ENCODE measurements at regions not wholly inside any gene's neighbourhood (a gene's known extent, or its start where the extent isn't known, plus 50 kb on each side); places are given as distances from the start of the nearest gene placed in this dataset.

DNA sequence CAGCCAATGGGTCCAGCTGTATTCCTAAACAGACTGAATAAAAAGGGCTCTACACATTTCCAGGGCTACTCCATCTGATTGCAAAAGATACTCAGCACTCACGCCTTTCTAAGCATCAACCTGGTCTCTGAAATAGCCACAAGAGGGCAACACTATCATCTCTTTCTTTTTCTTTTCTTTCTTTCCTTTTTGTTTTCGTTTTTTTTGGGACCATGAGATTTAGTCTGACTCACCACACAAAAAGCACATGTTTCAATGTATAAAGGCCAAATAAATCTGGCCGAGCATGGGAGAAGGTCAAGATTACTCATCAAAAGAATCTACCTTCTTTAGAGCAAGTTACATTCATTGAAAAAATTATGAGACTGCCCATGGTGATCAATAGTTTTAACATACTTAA, 805.6 kb upstream of the ARGLU1 start:
- DNase-seq, result no peak

DNA sequence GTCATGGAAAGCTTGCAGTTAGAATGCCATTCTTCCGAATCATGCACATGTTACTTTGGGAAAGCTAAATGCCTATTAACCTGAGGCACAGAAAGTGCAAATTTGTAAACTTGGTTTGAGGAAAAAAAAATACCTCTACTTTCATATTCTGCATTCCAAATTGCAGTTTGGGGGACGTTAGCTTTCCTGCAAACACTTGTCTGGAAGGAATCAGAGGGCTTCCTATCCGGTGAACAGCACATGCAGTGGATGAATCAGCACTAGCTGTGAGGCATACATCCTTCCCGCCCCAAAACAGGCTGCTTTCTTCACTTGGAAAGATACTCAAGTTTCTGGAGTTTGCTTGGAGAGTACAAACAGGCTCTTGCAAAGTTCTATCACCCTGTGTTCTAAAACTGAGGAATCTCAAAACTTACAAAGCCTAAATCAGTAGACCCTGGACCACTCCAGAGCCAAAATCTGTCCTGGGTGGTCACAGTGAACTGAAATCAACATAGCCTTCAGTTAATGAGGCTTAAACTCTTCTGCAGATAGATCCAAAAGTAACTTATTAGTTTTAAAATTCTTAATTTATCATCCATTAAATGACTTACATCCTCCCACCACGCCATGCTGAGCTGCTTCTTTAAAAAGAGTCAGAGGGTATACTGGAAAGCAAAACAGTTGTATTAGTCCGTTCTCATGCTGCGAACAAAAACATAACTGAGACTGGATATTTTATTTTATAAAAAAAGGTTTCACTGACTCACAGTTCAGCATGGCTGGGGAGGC, 802.3 kb upstream of the ARGLU1 start:
- no peak for DNase-seq

DNA sequence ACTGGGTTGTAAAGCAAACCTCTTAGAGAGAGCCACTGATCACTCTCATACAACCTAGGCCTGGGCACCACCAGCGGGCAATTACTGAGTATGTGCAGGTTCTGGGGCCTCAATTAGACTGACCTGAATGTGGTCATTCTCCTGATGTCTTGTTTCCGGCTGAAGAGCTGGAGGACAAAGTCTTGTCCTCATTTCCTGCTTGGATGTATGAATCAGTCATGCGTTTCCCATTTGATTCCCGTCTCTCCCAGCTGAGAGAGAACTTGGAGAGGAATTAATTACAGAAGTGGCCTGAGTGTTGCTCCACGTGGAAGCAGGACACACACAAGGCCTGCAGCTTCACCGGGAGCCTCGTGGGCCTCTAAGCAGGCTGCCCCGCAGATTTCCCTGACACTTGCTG, 799.3 kb upstream of the ARGLU1 start:
- no peak for DNase-seq

GRCh38 chr13:107365466-107366215, 797.7 kb upstream of the ARGLU1 start:
- DNase-seq, result no peak

DNA sequence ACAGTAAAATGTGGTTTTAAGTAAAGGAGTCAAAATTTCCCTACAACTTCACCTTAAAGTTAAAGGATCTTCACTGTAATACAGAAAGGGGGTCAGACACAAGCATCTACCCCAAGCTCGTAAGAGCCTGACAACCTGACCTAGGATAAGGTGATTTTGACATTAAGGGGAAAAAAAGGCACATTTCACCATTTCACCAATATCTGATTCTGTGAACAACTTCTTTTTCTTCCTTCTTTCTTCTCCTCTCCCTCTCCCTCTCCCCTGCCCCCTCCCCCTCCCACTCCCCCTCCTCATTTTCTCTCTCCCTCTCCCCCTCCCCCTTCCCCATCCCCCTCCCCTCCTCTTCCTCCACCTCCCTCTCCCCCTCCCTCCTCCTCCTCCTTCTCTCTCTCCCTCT, 796.7 kb upstream of the ARGLU1 start:
- no peak for DNase-seq

DNA sequence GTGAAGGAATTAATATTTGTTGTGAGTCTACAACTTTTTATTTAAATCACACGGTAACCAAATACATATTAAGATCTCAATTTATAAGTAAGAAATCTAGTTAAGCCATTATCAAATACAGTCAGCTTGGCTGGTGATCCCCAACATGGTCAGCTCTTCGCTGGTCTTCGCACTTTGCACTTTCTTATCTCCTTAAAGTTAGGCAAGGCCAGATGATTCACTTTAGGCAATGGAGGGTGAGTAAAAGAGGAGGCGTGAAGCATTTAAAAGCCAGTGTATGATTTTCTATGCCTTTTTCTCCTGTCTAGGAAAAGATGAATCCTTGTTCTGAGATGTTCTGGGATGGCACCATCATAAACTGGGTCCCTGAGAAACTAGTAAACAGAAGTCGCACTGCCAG, 793.7 kb upstream of the ARGLU1 start:
- no peak for DNase-seq

GRCh38 chr13:107360010-107360409, 792.1 kb upstream of the ARGLU1 start:
- DNase-seq, result no peak

GRCh38 chr13:107358866-107359265, 790.9 kb upstream of the ARGLU1 start:
- no peak for DNase-seq

DNA sequence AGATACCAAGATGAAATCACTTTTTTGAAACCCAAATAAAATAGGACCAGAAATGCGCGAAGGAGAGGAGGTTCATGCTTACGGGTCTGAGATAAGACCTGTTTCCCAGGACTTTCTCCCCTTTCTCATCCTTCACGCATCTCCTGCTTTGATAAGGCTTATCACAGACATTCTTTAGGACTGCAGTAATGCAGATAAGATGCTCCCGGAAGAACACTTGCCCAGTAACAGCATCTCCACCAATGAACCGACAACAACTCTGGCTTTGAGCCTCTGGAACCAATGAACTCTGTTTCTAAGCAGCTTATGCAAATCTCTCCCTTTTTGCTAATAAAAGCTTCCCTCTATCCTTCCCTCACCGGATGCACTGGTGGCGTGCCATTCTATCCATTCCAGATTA, 783.4 kb upstream of the ARGLU1 start:
- no peak for DNase-seq

- DNase-seq, result no peak
Observed at GRCh38 chr13:107348925-107349324, 781.0 kb upstream of the ARGLU1 start.

GRCh38 chr13:107348471-107348870, 780.5 kb upstream of the ARGLU1 start:
- no peak for DNase-seq

GRCh38 chr13:107347641-107348369, 779.9 kb upstream of the ARGLU1 start:
- no peak for DNase-seq

- DNase-seq, result no peak
Observed at GRCh38 chr13:107342747-107343146, 774.8 kb upstream of the ARGLU1 start.

- no peak for DNase-seq
Observed at GRCh38 chr13:107339209-107339608, 771.3 kb upstream of the ARGLU1 start.

DNA sequence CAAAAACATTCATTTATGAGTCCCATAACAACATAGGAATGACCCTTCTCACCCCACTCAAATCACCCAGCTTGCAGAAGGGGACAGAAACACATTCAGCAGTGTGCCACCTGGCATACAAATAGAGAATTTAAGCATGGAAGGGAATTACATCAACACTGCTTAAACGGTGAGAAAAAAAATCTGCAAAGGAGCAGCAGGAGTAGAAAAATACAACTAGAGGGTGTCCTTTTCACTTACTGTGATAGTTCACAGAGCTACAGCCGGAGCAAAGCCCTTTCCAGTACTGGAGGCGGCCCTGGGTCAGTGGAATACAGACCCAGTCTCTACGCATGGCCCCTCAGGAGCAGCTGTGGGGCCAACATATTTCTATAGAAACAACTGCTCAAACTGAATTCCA, 764.3 kb upstream of the ARGLU1 start:
- no peak for DNase-seq

GRCh38 chr13:107331359-107331758, 763.4 kb upstream of the ARGLU1 start:
- DNase-seq, result no peak

GRCh38 chr13:107330484-107330883, 762.5 kb upstream of the ARGLU1 start:
- DNase-seq, result no peak

DNA sequence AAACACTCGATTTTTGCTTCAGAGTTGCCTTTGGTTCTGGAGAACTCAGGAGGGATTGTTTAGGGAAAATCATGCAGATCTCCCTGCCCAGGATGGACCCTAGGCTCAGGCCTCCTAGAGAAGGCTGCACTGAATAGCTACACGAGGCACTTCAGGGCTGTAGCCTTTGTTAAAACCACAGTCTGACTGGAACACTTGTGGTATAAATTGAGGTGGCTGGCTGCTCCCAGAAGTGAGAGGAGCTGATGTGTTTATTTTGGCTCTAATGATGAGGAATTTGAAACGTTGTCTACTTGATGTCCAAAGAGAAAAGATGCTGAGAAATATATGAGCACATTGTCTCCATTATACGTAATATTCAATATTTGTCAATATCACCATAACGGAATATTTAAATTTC, 762.1 kb upstream of the ARGLU1 start:
- DNase-seq, result no peak

- DNase-seq, result no peak
Observed at GRCh38 chr13:107324416-107325204, 756.7 kb upstream of the ARGLU1 start.

GRCh38 chr13:107322228-107322627, 754.3 kb upstream of the ARGLU1 start:
- no peak for DNase-seq

GRCh38 chr13:107305178-107305577, 737.2 kb upstream of the ARGLU1 start:
- DNase-seq, result no peak

DNA sequence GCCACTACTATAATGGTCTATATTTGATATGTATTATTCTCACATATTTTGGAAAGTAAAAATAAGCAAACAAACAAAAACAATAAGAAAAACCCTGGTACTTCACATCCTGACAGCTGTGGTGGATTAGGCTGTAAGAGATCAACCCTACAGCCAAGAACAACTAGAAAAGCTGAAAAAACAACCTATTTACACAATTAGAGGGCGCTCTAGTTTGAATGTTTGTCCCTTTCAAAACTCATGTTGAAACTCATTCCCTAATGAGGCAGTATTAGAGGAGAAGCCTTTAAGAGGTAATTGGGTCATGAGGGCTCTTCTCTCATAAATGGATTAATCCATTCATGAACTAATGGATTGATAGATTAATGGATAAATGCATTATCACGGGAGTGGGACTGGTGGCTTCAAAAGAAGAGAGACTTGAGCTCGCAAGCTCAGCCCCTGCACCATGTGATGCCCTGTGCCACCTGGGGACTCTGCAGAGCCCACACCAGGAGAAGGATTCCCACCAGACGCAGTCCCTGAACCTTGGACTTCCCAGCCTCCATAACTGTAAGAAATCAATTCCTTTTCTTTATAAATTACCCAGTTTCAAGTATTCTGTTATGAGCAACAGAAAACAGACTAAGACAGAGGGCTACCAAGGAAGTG, 733.9 kb upstream of the ARGLU1 start:
- DNase-seq, result no peak
